SK-N-SH (cell line): ENCODE measurements at regions not wholly inside any gene's neighbourhood (a gene's known extent, or its start where the extent isn't known, plus 50 kb on each side); places are given as distances from the start of the nearest gene placed in this dataset.

Source experiments
- CTCF ChIA-PET: fragments of 300-600, 350-600 bp; formaldehyde crosslinking; extraction: SDS; loops from one replicate; lab custom pipeline; 2021; lab: Yijun Ruan, JAX
- POLR2A ChIA-PET: fragments of 350-600 bp; sonication (Branson Sonifier 250); formaldehyde crosslinking; extraction: SDS; loops from one replicate; lab custom pipeline; 2020; ENCODE audit warnings: antibody characterized with exemption, inconsistent platforms; lab: Yijun Ruan, JAX
- DNase-seq: peaks from one replicate; pipeline ENCODE4 v3.0.0; 2012
- H2AFZ ChIP-seq: fragments of 200-600 bp; sonication (generic); 2 replicates; pipeline ENCODE4 v1.8.1; 2016; ENCODE audit warnings: antibody characterized with exemption, mild to moderate bottlenecking, low read depth
- H3F3A ChIP-seq: fragments of 200-600 bp; sonication (generic); replicated peaks from 2 replicates; pipeline ENCODE3; 2016; ENCODE audit warnings: antibody characterized with exemption, mild to moderate bottlenecking; ENCODE audit not compliant: insufficient read depth
- H3K27ac ChIP-seq, 2 experiments: fragments of 200-500 bp in 1 of 2; fragments of 200-600 bp in 1 of 2; sonication (Bioruptor generic) in 1 of 2; sonication (generic), shearing (Covaris generic) in 1 of 2; 2 replicates each; pipeline versions ENCODE4 v1.5.1 to v1.6.1; 2014 to 2016; ENCODE audit warnings: low read depth in 2 of 2, inconsistent platforms in 1 of 2, low read length in 1 of 2, mild to moderate bottlenecking in 1 of 2, mixed read lengths in 1 of 2
- H3K27me3 ChIP-seq: fragments of 200-600 bp; sonication (generic), shearing (Covaris generic); 2 replicates; pipeline ENCODE4 v1.6.1; 2016; ENCODE audit warnings: mixed run types; ENCODE audit not compliant: insufficient read depth
- H3K36me3 ChIP-seq, 2 experiments: fragments of 200-500 bp in 1 of 2; fragments of 200-600 bp in 1 of 2; sonication (Bioruptor generic) in 1 of 2; sonication (generic) in 1 of 2; replicated peaks in 1 of 2; 2 replicates each; pipeline versions ENCODE3 to v1.5.1; 2014 to 2016; ENCODE audit warnings: low read length in 1 of 2, mild to moderate bottlenecking in 1 of 2; ENCODE audit not compliant: insufficient read depth in 2 of 2, control insufficient read depth in 1 of 2
- H3K4me1 ChIP-seq, 2 experiments: fragments of 200-500 bp in 1 of 2; fragments of 200-600 bp in 1 of 2; sonication (Bioruptor generic) in 1 of 2; sonication (generic), shearing (Covaris generic) in 1 of 2; 2 replicates each; pipeline versions ENCODE4 v1.5.1 to v1.6.1; 2014 to 2016; ENCODE audit warnings: low read depth in 1 of 2, low read length in 1 of 2, mixed run types in 1 of 2; ENCODE audit not compliant: insufficient read depth in 2 of 2, control insufficient read depth in 1 of 2
- H3K4me2 ChIP-seq: fragments of 200-600 bp; sonication (generic), shearing (Covaris generic); 2 replicates; pipeline ENCODE4 v1.6.1; 2017; ENCODE audit warnings: mixed run types
- H3K4me3 ChIP-seq, 2 experiments: fragments of 200-500 bp in 1 of 2; fragments of 200-600 bp in 1 of 2; sonication (Bioruptor generic) in 1 of 2; sonication (generic), shearing (Covaris generic) in 1 of 2; 2 replicates each; pipeline versions ENCODE4 v1.5.1 to v1.8.1; 2014 to 2016; ENCODE audit warnings: low read depth in 2 of 2, inconsistent platforms in 1 of 2, low read length in 1 of 2, mild to moderate bottlenecking in 1 of 2, mixed read lengths in 1 of 2, moderate library complexity in 1 of 2
- H3K79me2 ChIP-seq: fragments of 200-600 bp; sonication (generic); 2 replicates; pipeline ENCODE4 v1.8.1; 2017; ENCODE audit warnings: mild to moderate bottlenecking; ENCODE audit not compliant: insufficient read depth
- H3K9ac ChIP-seq: fragments of 200-600 bp; sonication (generic); 2 replicates; pipeline ENCODE4 v1.6.1; 2017; ENCODE audit warnings: mixed run types
- H3K9me2 ChIP-seq: fragments of 200-600 bp; sonication (generic); 2 replicates; pipeline ENCODE4 v1.6.1; 2017; ENCODE audit warnings: mixed run types
- H3K9me3 ChIP-seq: fragments of 200-600 bp; sonication (generic); 2 replicates; pipeline ENCODE4 v1.6.1; 2017; ENCODE audit warnings: mixed run types, mild to moderate bottlenecking, moderate library complexity
- H4K20me1 ChIP-seq: fragments of 200-600 bp; sonication (generic); 2 replicates; pipeline ENCODE4 v1.6.1; 2017; ENCODE audit warnings: mild to moderate bottlenecking, mixed run types; ENCODE audit not compliant: insufficient read depth
- CHD2 ChIP-seq: fragments of 150-350 bp; IDR thresholded peaks from 2 replicates; pipeline ENCODE4 v1.6.1; 2018; ENCODE audit warnings: low read length; ENCODE audit not compliant: partially characterized antibody
- EZH2phosphoT487 ChIP-seq: fragments of 200-600 bp; sonication (generic); IDR thresholded peaks from 2 replicates; pipeline ENCODE4 v1.6.1; 2017; ENCODE audit warnings: low read depth, mixed run types, mild to moderate bottlenecking, antibody characterized with exemption, moderate library complexity, borderline replicate concordance
- FOSL2 ChIP-seq: IDR thresholded peaks from 2 replicates; pipeline ENCODE4 v1.4.0; 2012; ENCODE audit warnings: low read depth, mild to moderate bottlenecking, moderate library complexity, borderline replicate concordance
- FOXM1 ChIP-seq: IDR thresholded peaks from 2 replicates; pipeline ENCODE4 v1.4.0; 2012; ENCODE audit warnings: low read depth, mild to moderate bottlenecking
- JUND ChIP-seq: IDR thresholded peaks from 2 replicates; pipeline ENCODE4 v1.4.0; 2012
- RAD21 ChIP-seq: IDR thresholded peaks from 2 replicates; pipeline ENCODE4 v1.6.1; 2012; ENCODE audit warnings: mild to moderate bottlenecking, low read length
- RFX5 ChIP-seq: IDR thresholded peaks from 2 replicates; pipeline ENCODE4 v1.6.1; 2012; ENCODE audit warnings: mild to moderate bottlenecking, improper control_type of control experiment, low read length
- RXRA ChIP-seq: IDR thresholded peaks from 2 replicates; pipeline ENCODE4 v1.4.0; 2012; ENCODE audit warnings: low read depth, mild to moderate bottlenecking, borderline replicate concordance
- TAF1 ChIP-seq: IDR thresholded peaks from 2 replicates; pipeline ENCODE4 v1.6.1; 2012; ENCODE audit warnings: low read depth, mild to moderate bottlenecking, low read length, moderate library complexity, borderline replicate concordance
- TCF12 ChIP-seq: IDR thresholded peaks from 2 replicates; pipeline ENCODE4 v1.4.0; 2012
- WGBS: methylation state at CpG from one replicate; pipeline ENCODE4 v1.1.6; 2017; ENCODE audit warnings: low lambda C conversion rate; 5-methylcytosine and 5-hydroxymethylcytosine counted together
- TF ChIP-seq, protein P1 (sequence below): IDR thresholded peaks from 2 replicates; pipeline ENCODE4; 2012
- TF ChIP-seq, protein P2 (sequence below): fragments of 200-600 bp; sonication (generic); IDR thresholded peaks from 2 replicates; pipeline ENCODE4 v1.6.1; 2017; ENCODE audit warnings: antibody characterized with exemption, mild to moderate bottlenecking, moderate library complexity
- TF ChIP-seq, protein P3 (sequence below): fragments of 150-350 bp; IDR thresholded peaks from 2 replicates; pipeline ENCODE4 v1.6.1; 2016; ENCODE audit warnings: mild to moderate bottlenecking, low read depth, low read length
- TF ChIP-seq, protein P4 (sequence below): IDR thresholded peaks from 2 replicates; pipeline ENCODE4 v1.4.0; 2012; ENCODE audit warnings: low read depth, borderline replicate concordance

DNA sequence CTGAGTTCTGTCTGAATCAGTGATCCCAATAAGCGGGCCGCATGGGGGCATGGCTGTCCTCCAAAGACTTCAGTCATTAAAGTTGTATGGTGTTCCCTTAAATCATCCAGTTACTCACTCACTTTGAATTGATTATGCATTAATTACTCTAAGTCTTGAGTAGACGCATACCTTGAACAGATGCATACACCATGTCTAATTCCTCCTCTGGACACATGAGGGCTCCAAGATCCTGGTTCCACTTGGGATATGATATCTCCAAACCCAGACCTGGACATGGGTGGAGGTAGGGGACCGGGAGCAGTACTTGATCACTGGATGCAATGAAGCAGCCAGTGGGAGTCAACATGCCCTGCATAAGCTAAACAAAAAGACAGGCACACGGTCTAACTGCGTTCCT, 204.5 kb downstream of the FNDC1 start:
- H3K4me1 ChIP-seq, result no peaks in the 10 kb centered on the region
- H3K9me3 ChIP-seq, result no peaks in the 10 kb centered on the region
- no peaks in the 10 kb centered on the region for H3K36me3 ChIP-seq
- H3K27me3 ChIP-seq, result peaks cover 31% of the 10 kb centered on the region
- CTCF ChIA-PET, result no interaction called here
- H3K4me3 ChIP-seq, result no peak overlapping the region
- H3K27ac ChIP-seq, result no peak overlapping the region
- H2AFZ ChIP-seq, result no peak overlapping the region
- H3K4me2 ChIP-seq, result no peak overlapping the region
- TF ChIP-seq TCF12 (no peak), RFX5 (no peak), FOXM1 (no peak), TAF1 (no peak)
- TF ChIP-seq, protein P1, sequence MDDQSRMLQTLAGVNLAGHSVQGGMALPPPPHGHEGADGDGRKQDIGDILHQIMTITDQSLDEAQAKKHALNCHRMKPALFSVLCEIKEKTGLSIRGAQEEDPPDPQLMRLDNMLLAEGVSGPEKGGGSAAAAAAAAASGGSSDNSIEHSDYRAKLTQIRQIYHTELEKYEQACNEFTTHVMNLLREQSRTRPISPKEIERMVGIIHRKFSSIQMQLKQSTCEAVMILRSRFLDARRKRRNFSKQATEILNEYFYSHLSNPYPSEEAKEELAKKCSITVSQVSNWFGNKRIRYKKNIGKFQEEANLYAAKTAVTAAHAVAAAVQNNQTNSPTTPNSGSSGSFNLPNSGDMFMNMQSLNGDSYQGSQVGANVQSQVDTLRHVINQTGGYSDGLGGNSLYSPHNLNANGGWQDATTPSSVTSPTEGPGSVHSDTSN, result no peak
- TF ChIP-seq, protein P2, sequence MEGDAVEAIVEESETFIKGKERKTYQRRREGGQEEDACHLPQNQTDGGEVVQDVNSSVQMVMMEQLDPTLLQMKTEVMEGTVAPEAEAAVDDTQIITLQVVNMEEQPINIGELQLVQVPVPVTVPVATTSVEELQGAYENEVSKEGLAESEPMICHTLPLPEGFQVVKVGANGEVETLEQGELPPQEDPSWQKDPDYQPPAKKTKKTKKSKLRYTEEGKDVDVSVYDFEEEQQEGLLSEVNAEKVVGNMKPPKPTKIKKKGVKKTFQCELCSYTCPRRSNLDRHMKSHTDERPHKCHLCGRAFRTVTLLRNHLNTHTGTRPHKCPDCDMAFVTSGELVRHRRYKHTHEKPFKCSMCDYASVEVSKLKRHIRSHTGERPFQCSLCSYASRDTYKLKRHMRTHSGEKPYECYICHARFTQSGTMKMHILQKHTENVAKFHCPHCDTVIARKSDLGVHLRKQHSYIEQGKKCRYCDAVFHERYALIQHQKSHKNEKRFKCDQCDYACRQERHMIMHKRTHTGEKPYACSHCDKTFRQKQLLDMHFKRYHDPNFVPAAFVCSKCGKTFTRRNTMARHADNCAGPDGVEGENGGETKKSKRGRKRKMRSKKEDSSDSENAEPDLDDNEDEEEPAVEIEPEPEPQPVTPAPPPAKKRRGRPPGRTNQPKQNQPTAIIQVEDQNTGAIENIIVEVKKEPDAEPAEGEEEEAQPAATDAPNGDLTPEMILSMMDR, result 0 out of 2 replicates have a peak, but pooled peaks have one; percentile 9
- no peaks in the 10 kb centered on the region for H3K79me2 ChIP-seq
- no peaks in the 10 kb centered on the region for H3F3A ChIP-seq
- POLR2A ChIA-PET, result no interaction called here
- H3K9ac ChIP-seq, result no peak overlapping the region
- no peaks in the 10 kb centered on the region for H3K9me2 ChIP-seq
- WGBS, result 17% methylated on average over 6 of the region's 6 CpGs
- no peak for DNase-seq
- H4K20me1 ChIP-seq, result no peaks in the 10 kb centered on the region

DNA sequence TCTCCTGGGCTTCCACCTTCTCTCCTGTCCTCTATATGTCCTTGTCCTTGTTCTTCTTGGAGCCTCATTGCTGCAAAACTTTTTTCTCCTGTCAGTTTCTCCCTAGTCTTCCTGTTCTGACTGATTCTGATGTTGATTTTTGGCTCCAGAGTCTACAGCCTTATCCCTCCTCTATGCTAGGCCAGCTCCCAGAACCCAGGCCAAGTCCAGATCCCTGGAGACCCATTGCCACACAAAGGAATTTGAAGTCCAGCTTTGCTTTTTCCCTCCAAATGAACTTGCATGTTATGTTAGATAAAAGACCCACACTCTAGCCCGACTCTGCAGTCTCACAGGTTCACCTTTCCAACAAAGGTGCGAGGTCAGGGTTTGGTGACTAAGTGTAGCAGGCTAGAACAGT, 203.1 kb downstream of the FNDC1 start:
- 0% methylated on average over 2 of the region's 2 CpGs for WGBS
- ChIA-PET CTCF (no interaction called here), POLR2A (no interaction called here)
- no peak overlapping the region for H3K27ac ChIP-seq
- H3K9me2 ChIP-seq, result no peaks in the 10 kb centered on the region
- H3K9me3 ChIP-seq, result no peaks in the 10 kb centered on the region
- no peaks in the 10 kb centered on the region for H3F3A ChIP-seq
- TF ChIP-seq RXRA (no peak), RAD21 (no peak), JUND (no peak), CHD2 (no peak), EZH2phosphoT487 (no peak), FOSL2 (no peak)
- TF ChIP-seq, protein P3, sequence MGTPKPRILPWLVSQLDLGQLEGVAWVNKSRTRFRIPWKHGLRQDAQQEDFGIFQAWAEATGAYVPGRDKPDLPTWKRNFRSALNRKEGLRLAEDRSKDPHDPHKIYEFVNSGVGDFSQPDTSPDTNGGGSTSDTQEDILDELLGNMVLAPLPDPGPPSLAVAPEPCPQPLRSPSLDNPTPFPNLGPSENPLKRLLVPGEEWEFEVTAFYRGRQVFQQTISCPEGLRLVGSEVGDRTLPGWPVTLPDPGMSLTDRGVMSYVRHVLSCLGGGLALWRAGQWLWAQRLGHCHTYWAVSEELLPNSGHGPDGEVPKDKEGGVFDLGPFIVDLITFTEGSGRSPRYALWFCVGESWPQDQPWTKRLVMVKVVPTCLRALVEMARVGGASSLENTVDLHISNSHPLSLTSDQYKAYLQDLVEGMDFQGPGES, result no peak
- TF ChIP-seq, protein P4, sequence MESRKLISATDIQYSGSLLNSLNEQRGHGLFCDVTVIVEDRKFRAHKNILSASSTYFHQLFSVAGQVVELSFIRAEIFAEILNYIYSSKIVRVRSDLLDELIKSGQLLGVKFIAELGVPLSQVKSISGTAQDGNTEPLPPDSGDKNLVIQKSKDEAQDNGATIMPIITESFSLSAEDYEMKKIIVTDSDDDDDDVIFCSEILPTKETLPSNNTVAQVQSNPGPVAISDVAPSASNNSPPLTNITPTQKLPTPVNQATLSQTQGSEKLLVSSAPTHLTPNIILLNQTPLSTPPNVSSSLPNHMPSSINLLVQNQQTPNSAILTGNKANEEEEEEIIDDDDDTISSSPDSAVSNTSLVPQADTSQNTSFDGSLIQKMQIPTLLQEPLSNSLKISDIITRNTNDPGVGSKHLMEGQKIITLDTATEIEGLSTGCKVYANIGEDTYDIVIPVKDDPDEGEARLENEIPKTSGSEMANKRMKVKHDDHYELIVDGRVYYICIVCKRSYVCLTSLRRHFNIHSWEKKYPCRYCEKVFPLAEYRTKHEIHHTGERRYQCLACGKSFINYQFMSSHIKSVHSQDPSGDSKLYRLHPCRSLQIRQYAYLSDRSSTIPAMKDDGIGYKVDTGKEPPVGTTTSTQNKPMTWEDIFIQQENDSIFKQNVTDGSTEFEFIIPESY, result no peak
- TF ChIP-seq, protein P2, result no peak
- no peak for DNase-seq
- H3K9ac ChIP-seq, result no peak overlapping the region
- peaks cover 31% of the 10 kb centered on the region for H3K27me3 ChIP-seq
- H3K4me3 ChIP-seq, result no peak overlapping the region
- no peaks in the 10 kb centered on the region for H3K4me1 ChIP-seq
- H2AFZ ChIP-seq, result no peak overlapping the region
- no peaks in the 10 kb centered on the region for H4K20me1 ChIP-seq
- H3K4me2 ChIP-seq, result no peak overlapping the region
- H3K36me3 ChIP-seq, result no peaks in the 10 kb centered on the region
- H3K79me2 ChIP-seq, result no peaks in the 10 kb centered on the region
